BLaER1 (cell line): ENCODE measurements at regions not wholly inside any gene's neighbourhood (a gene's known extent, or its start where the extent isn't known, plus 50 kb on each side); places are given as distances from the start of the nearest gene placed in this dataset.

Experiments
- H3K27ac ChIP-seq: shearing (Covaris generic); formaldehyde crosslinking; 2 replicates; pipeline ENCODE4 v1.8.1; 2022
- H3K27me3 ChIP-seq: shearing (Covaris generic); formaldehyde crosslinking; 2 replicates; pipeline ENCODE4 v1.8.1; 2022
- H3K36me3 ChIP-seq: shearing (Covaris generic); formaldehyde crosslinking; 2 replicates; pipeline ENCODE4 v1.8.1; 2022
- H3K4me1 ChIP-seq: shearing (Covaris generic); formaldehyde crosslinking; 2 replicates; pipeline ENCODE4 v1.8.1; 2022
- H3K4me2 ChIP-seq: shearing (Covaris generic); formaldehyde crosslinking; 2 replicates; pipeline ENCODE4 v1.8.1; 2022
- H3K4me3 ChIP-seq: shearing (Covaris generic); formaldehyde crosslinking; 2 replicates; pipeline ENCODE4 v1.8.1; 2022
- H3K9ac ChIP-seq: shearing (Covaris generic); formaldehyde crosslinking; 2 replicates; pipeline ENCODE4 v1.8.1; 2022
- H3K9me3 ChIP-seq: shearing (Covaris generic); formaldehyde crosslinking; 2 replicates; pipeline ENCODE4 v1.8.1; 2022
- H4K20me1 ChIP-seq: shearing (Covaris generic); formaldehyde crosslinking; 2 replicates; pipeline ENCODE4 v1.8.1; 2022
- Cebpa-rat ChIP-seq: shearing (Covaris generic); IDR thresholded peaks from 2 replicates; pipeline ENCODE4 v1.8.1; 2022

GRCh38 chr9:73720601-73721000 is 568.9 kb downstream of the ANXA1 start:
- Histone ChIP-seq H3K27me3 (no peaks in the 10 kb centered on the region), H4K20me1 (no peaks in the 10 kb centered on the region), H3K9ac (no peak overlapping the region), H3K27ac (no peak overlapping the region), H3K4me2 (no peak overlapping the region), H3K4me3 (no peak overlapping the region), H3K9me3 (peaks cover 10% of the 10 kb centered on the region), H3K4me1 (no peaks in the 10 kb centered on the region), H3K36me3 (no peaks in the 10 kb centered on the region)
- no peak for TF ChIP-seq Cebpa-rat

DNA sequence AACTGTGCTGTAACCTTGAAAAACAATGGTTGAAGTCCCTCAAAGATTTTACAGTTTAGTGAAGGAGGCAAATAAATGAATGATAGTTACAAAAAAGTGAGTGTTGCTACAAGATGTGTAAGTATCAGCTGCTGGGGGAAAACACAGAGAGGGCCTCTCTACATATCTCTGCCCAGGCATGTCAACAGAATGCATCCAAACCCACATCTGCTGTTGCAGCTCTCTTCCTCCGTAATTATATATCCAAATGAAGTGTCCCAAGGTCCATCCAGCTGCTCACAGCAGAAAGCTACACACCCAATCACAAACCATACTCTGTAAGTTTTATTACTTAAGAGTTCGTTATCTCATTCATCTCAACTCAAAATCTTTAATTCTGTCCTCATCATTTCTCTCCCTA is 584.6 kb downstream of the ANXA1 start:
- Histone ChIP-seq H3K9ac (no peak overlapping the region), H4K20me1 (no peaks in the 10 kb centered on the region), H3K27me3 (no peaks in the 10 kb centered on the region), H3K36me3 (no peaks in the 10 kb centered on the region), H3K4me1 (no peaks in the 10 kb centered on the region), H3K9me3 (no peaks in the 10 kb centered on the region), H3K4me3 (no peak overlapping the region), H3K4me2 (no peak overlapping the region), H3K27ac (no peak overlapping the region)
- no peak for TF ChIP-seq Cebpa-rat

GRCh38 chr9:73738741-73739530 is 587.3 kb downstream of the ANXA1 start:
- H3K9me3 ChIP-seq = no peaks in the 10 kb centered on the region
- no peaks in the 10 kb centered on the region for H3K27me3 ChIP-seq
- no peak overlapping the region for H3K4me2 ChIP-seq
- no peak overlapping the region for H3K4me3 ChIP-seq
- no peak overlapping the region for H3K27ac ChIP-seq
- TF ChIP-seq Cebpa-rat = no peak
- H3K36me3 ChIP-seq = no peaks in the 10 kb centered on the region
- H3K9ac ChIP-seq = no peak overlapping the region
- H4K20me1 ChIP-seq = no peaks in the 10 kb centered on the region
- no peaks in the 10 kb centered on the region for H3K4me1 ChIP-seq

DNA sequence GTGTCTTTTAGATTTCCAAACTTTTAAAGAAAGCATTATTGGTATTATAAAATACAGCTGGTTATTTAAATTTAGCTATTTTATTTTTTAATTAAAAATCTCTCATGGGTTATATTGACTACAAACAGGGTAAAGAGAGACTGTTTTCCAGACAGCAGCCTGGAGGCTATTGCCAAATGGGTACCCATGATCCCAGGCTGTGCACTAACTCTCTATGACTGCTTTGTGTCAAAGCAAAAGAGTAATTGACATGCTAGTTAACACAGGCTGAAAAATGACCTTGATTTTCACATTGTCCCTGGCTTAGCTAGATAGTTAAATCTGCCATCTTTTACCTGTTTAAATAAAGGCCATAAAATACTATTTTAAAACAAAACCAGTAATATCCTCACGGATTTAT is 589.7 kb downstream of the ANXA1 start:
- TF ChIP-seq Cebpa-rat = no peak
- Histone ChIP-seq H3K36me3 (no peaks in the 10 kb centered on the region), H3K9me3 (peaks cover 4% of the 10 kb centered on the region; the same call in 1 of the 2 replicates), H3K4me3 (no peak overlapping the region), H3K4me1 (no peaks in the 10 kb centered on the region), H4K20me1 (no peaks in the 10 kb centered on the region), H3K27me3 (no peaks in the 10 kb centered on the region), H3K27ac (no peak overlapping the region), H3K9ac (no peak overlapping the region), H3K4me2 (no peak overlapping the region)

DNA sequence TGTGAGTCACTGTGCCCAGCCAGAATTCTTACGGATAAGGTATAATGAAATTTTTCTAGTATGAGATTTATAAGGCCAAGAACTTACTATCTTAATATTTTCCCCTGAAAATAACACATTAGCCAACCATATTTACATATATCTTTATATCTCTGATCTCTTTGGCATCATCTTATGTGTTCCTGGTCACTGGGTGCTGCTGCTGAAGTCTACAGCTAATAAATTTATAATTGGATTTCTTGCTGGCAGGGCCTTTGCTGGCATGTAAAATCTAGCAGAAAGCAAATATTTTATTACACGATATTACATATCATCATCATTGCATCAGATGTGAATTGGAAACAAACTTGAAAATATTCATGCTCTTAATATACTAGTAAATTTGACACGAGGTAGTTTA is 590.7 kb downstream of the ANXA1 start:
- Histone ChIP-seq H3K4me2 (no peak overlapping the region), H3K4me1 (no peaks in the 10 kb centered on the region), H3K9me3 (peaks cover 4% of the 10 kb centered on the region; the same call in 1 of the 2 replicates), H3K9ac (no peak overlapping the region), H3K27me3 (no peaks in the 10 kb centered on the region), H4K20me1 (no peaks in the 10 kb centered on the region), H3K36me3 (no peaks in the 10 kb centered on the region), H3K27ac (no peak overlapping the region), H3K4me3 (no peak overlapping the region)
- TF ChIP-seq Cebpa-rat = no peak

GRCh38 chr9:73743826-73744225 is 592.2 kb downstream of the ANXA1 start:
- no peak overlapping the region for H3K4me2 ChIP-seq
- H3K4me3 ChIP-seq = no peak overlapping the region
- H3K36me3 ChIP-seq = no peaks in the 10 kb centered on the region
- peaks cover 4% of the 10 kb centered on the region; the same call in 1 of the 2 replicates for H3K9me3 ChIP-seq
- no peak overlapping the region for H3K9ac ChIP-seq
- H3K27ac ChIP-seq = no peak overlapping the region
- no peaks in the 10 kb centered on the region for H3K27me3 ChIP-seq
- no peak for TF ChIP-seq Cebpa-rat
- no peaks in the 10 kb centered on the region for H4K20me1 ChIP-seq
- no peaks in the 10 kb centered on the region for H3K4me1 ChIP-seq

- no peaks in the 10 kb centered on the region for H3K4me1 ChIP-seq
- peaks cover 4% of the 10 kb centered on the region; the same call in 1 of the 2 replicates for H3K9me3 ChIP-seq
- no peak overlapping the region for H3K4me2 ChIP-seq
- no peak overlapping the region for H3K4me3 ChIP-seq
- no peak overlapping the region for H3K27ac ChIP-seq
- H3K9ac ChIP-seq = no peak overlapping the region
- no peaks in the 10 kb centered on the region for H4K20me1 ChIP-seq
- H3K36me3 ChIP-seq = no peaks in the 10 kb centered on the region
- H3K27me3 ChIP-seq = no peaks in the 10 kb centered on the region
- TF ChIP-seq Cebpa-rat = no peak
Observed at GRCh38 chr9:73745598-73745997, 593.9 kb downstream of the ANXA1 start.

GRCh38 chr9:73753171-73753570 is 601.5 kb downstream of the ANXA1 start:
- no peaks in the 10 kb centered on the region for H3K9me3 ChIP-seq
- no peak overlapping the region for H3K4me3 ChIP-seq
- H3K36me3 ChIP-seq = no peaks in the 10 kb centered on the region
- no peak for TF ChIP-seq Cebpa-rat
- H3K27me3 ChIP-seq = no peaks in the 10 kb centered on the region
- H3K4me2 ChIP-seq = no peak overlapping the region
- no peak overlapping the region for H3K9ac ChIP-seq
- H3K4me1 ChIP-seq = no peaks in the 10 kb centered on the region
- H4K20me1 ChIP-seq = no peaks in the 10 kb centered on the region
- H3K27ac ChIP-seq = no peak overlapping the region

DNA sequence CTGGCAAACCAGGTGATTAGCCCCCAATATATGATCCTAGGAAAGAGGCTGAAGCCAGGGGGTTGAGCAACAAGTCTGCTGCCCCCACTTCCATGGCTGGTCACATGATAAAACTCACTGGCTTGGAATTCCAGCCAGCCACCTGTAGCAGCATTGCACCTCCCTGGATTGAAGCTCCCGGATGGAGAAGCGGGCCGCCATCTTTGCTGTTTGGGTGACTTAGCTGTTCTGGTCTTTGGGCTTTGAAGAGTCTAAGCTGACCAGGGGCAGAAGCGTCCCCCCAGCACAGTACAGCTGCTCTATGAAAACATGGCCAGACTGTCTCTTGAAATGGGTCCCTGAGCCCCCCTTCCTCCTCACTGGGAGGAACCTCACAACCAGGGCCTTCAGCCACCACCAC is 610.2 kb downstream of the ANXA1 start:
- Histone ChIP-seq H3K4me1 (no peaks in the 10 kb centered on the region), H3K36me3 (no peaks in the 10 kb centered on the region), H3K4me3 (no peak overlapping the region), H4K20me1 (no peaks in the 10 kb centered on the region), H3K27me3 (no peaks in the 10 kb centered on the region; the same call in 1 of the 2 replicates), H3K9ac (no peak overlapping the region), H3K9me3 (no peaks in the 10 kb centered on the region), H3K27ac (no peak overlapping the region), H3K4me2 (no peak overlapping the region)
- TF ChIP-seq Cebpa-rat = no peak

- no peak for TF ChIP-seq Cebpa-rat
- Histone ChIP-seq H3K36me3 (no peaks in the 10 kb centered on the region), H3K4me1 (no peaks in the 10 kb centered on the region), H3K4me2 (no peak overlapping the region), H3K4me3 (no peak overlapping the region), H3K9ac (no peak overlapping the region), H4K20me1 (no peaks in the 10 kb centered on the region), H3K27me3 (no peaks in the 10 kb centered on the region), H3K27ac (no peak overlapping the region), H3K9me3 (no peaks in the 10 kb centered on the region)
Observed at GRCh38 chr9:73773896-73774295, 622.2 kb downstream of the ANXA1 start.

- no peak overlapping the region for H3K27ac ChIP-seq
- TF ChIP-seq Cebpa-rat = no peak
- H3K9me3 ChIP-seq = no peaks in the 10 kb centered on the region
- H3K4me3 ChIP-seq = no peak overlapping the region
- no peaks in the 10 kb centered on the region for H4K20me1 ChIP-seq
- no peaks in the 10 kb centered on the region for H3K27me3 ChIP-seq
- H3K4me2 ChIP-seq = no peak overlapping the region
- no peaks in the 10 kb centered on the region for H3K4me1 ChIP-seq
- H3K36me3 ChIP-seq = no peaks in the 10 kb centered on the region
- H3K9ac ChIP-seq = no peak overlapping the region
Observed at GRCh38 chr9:73775757-73776156, 624.1 kb downstream of the ANXA1 start.
